ENCODE measurements at regions not wholly inside any gene's neighbourhood (a gene's known extent, or its start where the extent isn't known, plus 50 kb on each side); places are given as distances from the start of the nearest gene placed in this dataset.

DNA sequence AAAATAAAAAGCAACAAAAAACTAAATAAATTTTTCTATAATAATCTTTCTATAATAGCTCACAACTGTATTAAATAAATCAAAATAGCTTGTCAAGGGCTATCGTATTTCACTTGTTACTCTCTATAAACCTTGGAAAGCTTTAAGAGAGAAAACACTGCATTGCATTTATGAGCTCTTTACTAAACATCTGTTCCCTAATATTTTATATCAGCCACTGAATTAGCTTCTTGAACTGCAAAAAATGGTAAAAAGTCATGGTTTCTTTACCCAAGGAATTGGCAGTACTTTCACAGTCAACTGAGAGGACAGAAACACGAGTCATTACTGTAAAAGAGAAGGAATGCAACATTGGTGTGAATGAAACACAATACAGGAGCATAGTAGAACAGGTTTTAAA is 671.2 kb downstream of the PCDH18 start:
- Histone ChIP-seq H3K27me3 (ENCODE audit: control insufficient read depth in 2 of 2, insufficient read depth in 2 of 2, low read length in 2 of 2) (no peaks in the 10 kb centered on the region), H2AFZ (ENCODE audit: insufficient read depth, low read depth, low read length, poor library complexity, severe bottlenecking) (no peak overlapping the region), H3K9ac (ENCODE audit: insufficient read depth, low read length, poor library complexity, severe bottlenecking) (no peak overlapping the region), H3K27ac (ENCODE audit: low read depth in 1 of 2, low read length in 2 of 2) (no peak overlapping the region), H3K4me1 (ENCODE audit: control insufficient read depth in 1 of 2, insufficient read depth in 2 of 2, low read length in 2 of 2) (no peaks in the 10 kb centered on the region), H3K79me2 (ENCODE audit: insufficient read depth, low read length) (no peaks in the 10 kb centered on the region), H4K20me1 (ENCODE audit: insufficient read depth, low read length) (no peaks in the 10 kb centered on the region), H3K36me3 (replicated peaks in 1 of 2; ENCODE audit: control insufficient read depth in 1 of 2, insufficient read depth in 2 of 2, low read length in 2 of 2) (no peaks in the 10 kb centered on the region), H3K4me2 (replicated peaks; ENCODE audit: extremely low read depth, low read length, poor library complexity, severe bottlenecking) (no peak overlapping the region), H3K9me3 (replicated peaks in 1 of 2; ENCODE audit: control insufficient read depth in 1 of 2, insufficient read depth in 1 of 2, low read length in 2 of 2) (no peaks in the 10 kb centered on the region), H3K4me3 (replicated peaks in 1 of 3; ENCODE audit: low read depth in 2 of 3, low read length in 3 of 3) (no peak overlapping the region)
- Mint-ChIP-seq H3K27ac (no peak overlapping the region), H3K27me3 (ENCODE audit: low read depth in 3 of 3) (peaks cover 0 to 3% (median 0%) of the 10 kb centered on the region in 3 donors), H3K36me3 (no peaks in the 10 kb centered on the region), H3K4me1 (no peaks in the 10 kb centered on the region), H3K9me3 (no peaks in the 10 kb centered on the region), H3K4me3 (no peak overlapping the region)
- DNase-seq: no peak
- TF ChIP-seq CTCF (IDR thresholded peaks at IDR 0.05): no peak
- WGBS (ENCODE audit: insufficient coverage): no CpG with 5 or more reads among the region's 2 CpGs
- intact Hi-C loops (cut with micrococcal nuclease): no loop called here

- Histone ChIP-seq H3K9me3 (replicated peaks in 1 of 2; ENCODE audit: control insufficient read depth in 1 of 2, insufficient read depth in 1 of 2, low read length in 2 of 2) (no peaks in the 10 kb centered on the region), H3K27ac (ENCODE audit: low read depth in 1 of 2, low read length in 2 of 2) (no peak overlapping the region), H3K4me3 (replicated peaks in 1 of 3; ENCODE audit: low read depth in 2 of 3, low read length in 3 of 3) (no peak overlapping the region), H4K20me1 (ENCODE audit: insufficient read depth, low read length) (no peaks in the 10 kb centered on the region), H3K79me2 (ENCODE audit: insufficient read depth, low read length) (no peaks in the 10 kb centered on the region), H3K9ac (ENCODE audit: insufficient read depth, low read length, poor library complexity, severe bottlenecking) (no peak overlapping the region), H3K36me3 (replicated peaks in 1 of 2; ENCODE audit: control insufficient read depth in 1 of 2, insufficient read depth in 2 of 2, low read length in 2 of 2) (no peaks in the 10 kb centered on the region), H3K27me3 (ENCODE audit: control insufficient read depth in 2 of 2, insufficient read depth in 2 of 2, low read length in 2 of 2) (no peaks in the 10 kb centered on the region), H3K4me1 (ENCODE audit: control insufficient read depth in 1 of 2, insufficient read depth in 2 of 2, low read length in 2 of 2) (no peaks in the 10 kb centered on the region), H2AFZ (ENCODE audit: insufficient read depth, low read depth, low read length, poor library complexity, severe bottlenecking) (no peak overlapping the region), H3K4me2 (replicated peaks; ENCODE audit: extremely low read depth, low read length, poor library complexity, severe bottlenecking) (no peak overlapping the region)
- intact Hi-C loops (cut with micrococcal nuclease): no loop called here
- no peak overlapping the region for H3K27ac Mint-ChIP-seq
- no peak for DNase-seq
- TF ChIP-seq CTCF (IDR thresholded peaks at IDR 0.05): no peak
- H3K4me3 Mint-ChIP-seq: no peak overlapping the region
- peaks cover 0 to 2% (median 0%) of the 10 kb centered on the region in 3 donors for H3K27me3 Mint-ChIP-seq (ENCODE audit: low read depth in 3 of 3)
- H3K4me1 Mint-ChIP-seq: no peaks in the 10 kb centered on the region
- no peaks in the 10 kb centered on the region for H3K36me3 Mint-ChIP-seq
- no peaks in the 10 kb centered on the region for H3K9me3 Mint-ChIP-seq
Observed at GRCh38 chr4:136858903-136859302, 673.4 kb downstream of the PCDH18 start.
